ENCODE measurements at regions not wholly inside any gene's neighbourhood (a gene's known extent, or its start where the extent isn't known, plus 50 kb on each side); places are given as distances from the start of the nearest gene placed in this dataset.

DNA sequence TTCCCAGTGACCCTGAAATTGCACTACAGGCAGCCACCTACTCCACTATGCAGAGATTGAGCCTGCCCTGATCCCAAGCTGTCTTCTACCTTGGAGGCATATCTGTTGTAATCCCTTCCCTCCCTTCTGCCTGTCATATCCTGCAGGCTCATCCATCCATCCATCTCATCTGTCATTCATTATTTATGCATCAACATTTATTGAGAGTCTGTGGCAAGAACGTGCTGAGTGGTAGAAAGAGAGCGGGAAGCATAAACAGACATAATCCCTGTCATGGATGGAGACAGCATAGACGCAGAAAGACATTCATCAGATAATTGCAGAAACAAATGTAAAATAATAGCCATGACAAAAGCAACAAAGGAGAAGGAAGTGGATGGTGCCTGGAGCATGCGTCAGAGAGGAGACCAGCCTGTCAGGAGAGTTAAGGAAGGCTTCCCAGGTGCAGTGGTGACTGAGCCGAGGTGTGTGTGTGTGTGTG is 89.5 kb upstream of the CALM2 start:
- intact Hi-C loops (cut with DNase I; ENCODE audit: low total_unique reads): no loop called here
- TF ChIP-seq POLR2AphosphoS5 (IDR thresholded peaks at IDR 0.05) (no peak), POLR2A (IDR thresholded peaks at IDR 0.05) (no peak), EP300 (IDR thresholded peaks at IDR 0.05) (no peak)
- TF ChIP-seq, protein P1, sequence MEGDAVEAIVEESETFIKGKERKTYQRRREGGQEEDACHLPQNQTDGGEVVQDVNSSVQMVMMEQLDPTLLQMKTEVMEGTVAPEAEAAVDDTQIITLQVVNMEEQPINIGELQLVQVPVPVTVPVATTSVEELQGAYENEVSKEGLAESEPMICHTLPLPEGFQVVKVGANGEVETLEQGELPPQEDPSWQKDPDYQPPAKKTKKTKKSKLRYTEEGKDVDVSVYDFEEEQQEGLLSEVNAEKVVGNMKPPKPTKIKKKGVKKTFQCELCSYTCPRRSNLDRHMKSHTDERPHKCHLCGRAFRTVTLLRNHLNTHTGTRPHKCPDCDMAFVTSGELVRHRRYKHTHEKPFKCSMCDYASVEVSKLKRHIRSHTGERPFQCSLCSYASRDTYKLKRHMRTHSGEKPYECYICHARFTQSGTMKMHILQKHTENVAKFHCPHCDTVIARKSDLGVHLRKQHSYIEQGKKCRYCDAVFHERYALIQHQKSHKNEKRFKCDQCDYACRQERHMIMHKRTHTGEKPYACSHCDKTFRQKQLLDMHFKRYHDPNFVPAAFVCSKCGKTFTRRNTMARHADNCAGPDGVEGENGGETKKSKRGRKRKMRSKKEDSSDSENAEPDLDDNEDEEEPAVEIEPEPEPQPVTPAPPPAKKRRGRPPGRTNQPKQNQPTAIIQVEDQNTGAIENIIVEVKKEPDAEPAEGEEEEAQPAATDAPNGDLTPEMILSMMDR (IDR thresholded peaks at IDR 0.05): no peak
- Histone ChIP-seq H3K4me3 (no peak overlapping the region), H3K27ac (no peak overlapping the region), H3K9me3 (no peaks in the 10 kb centered on the region), H3K4me1 (peaks cover 0 to 22% (median 5%) of the 10 kb centered on the region in 4 donors), H3K27me3 (no peaks in the 10 kb centered on the region), H3K36me3 (no peaks in the 10 kb centered on the region)
- peak in 1 of 2 donors; percentile 66 for DNase-seq
- 60 to 69% (median 65%) methylated on average over 5 of the region's 5 CpGs for WGBS, 5 donors

DNA sequence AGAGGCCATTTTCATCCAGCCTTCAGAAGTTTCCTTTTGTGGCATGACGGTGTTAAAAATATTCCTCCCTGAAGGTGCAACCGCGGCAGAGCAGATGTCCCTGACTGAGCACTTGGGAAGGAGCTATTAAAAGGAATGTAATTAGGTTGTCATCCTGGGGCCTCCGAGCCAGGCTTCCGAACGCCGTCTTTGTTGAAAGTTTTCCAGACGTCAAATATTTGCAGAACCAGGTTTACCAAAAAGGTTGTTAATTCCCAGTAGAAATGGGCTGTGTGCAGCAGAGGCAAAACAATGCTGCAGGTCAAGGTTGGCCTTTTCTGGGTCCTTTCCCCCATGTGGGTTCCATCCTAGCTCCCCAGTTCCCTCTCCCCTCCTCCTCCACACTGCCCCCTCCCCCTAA is 88.8 kb upstream of the CALM2 start:
- H3K9me3 ChIP-seq: no peaks in the 10 kb centered on the region
- peaks cover 0 to 22% (median 5%) of the 10 kb centered on the region in 4 donors for H3K4me1 ChIP-seq
- H3K36me3 ChIP-seq: no peaks in the 10 kb centered on the region
- intact Hi-C loops (cut with DNase I; ENCODE audit: low total_unique reads): no loop called here
- WGBS, 5 donors: 35 to 46% (median 40%) methylated on average over 8 of the region's 8 CpGs
- TF ChIP-seq POLR2A (IDR thresholded peaks at IDR 0.05): no peak
- TF ChIP-seq EP300 (IDR thresholded peaks at IDR 0.05): no peak
- TF ChIP-seq, protein P1 (IDR thresholded peaks at IDR 0.05): no peak
- TF ChIP-seq POLR2AphosphoS5 (IDR thresholded peaks at IDR 0.05): no peak
- H3K27ac ChIP-seq: no peak overlapping the region
- DNase-seq: no peak
- no peaks in the 10 kb centered on the region for H3K27me3 ChIP-seq
- H3K4me3 ChIP-seq: no peak overlapping the region

DNA sequence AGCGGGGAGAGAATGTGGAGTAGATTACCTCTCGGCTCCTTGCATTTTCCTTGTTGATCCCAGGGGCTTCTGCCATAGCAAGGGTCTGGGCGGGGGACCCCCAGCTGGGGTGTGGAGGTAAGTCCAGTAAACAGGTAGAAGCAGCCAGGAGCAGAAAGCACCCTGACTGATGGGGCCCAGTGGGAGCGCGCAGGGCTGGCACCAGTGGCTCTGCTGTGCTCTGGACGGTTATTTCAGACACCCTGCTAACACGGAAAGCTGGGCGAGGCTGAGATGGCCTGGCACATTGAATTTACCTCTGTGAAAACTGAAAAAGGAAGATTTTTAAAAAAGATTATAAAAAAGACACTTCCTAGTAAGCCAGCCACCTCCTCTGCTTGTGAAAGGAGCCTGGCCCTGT is 88.4 kb upstream of the CALM2 start:
- H3K4me3 ChIP-seq: no peak overlapping the region
- H3K27ac ChIP-seq: no peak overlapping the region

DNA sequence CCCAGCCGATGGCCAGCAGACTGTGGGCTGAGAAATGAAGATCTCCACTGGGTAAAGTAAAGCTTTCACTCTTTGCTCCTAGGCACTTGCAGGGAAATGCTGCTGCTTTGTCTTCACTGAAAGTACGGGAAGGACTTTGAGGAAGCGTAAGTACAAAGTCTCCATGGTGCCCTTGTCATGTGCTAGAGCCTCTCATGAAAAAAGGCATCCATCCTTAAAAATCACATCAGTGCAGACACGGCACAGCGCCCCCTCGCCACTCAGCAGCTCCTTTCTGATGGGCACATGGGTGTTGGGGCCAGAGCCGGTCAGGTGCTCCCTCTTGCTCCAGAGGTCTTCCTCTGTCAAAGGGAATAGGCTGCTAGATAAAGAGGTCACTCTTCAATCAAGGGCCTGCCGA is 87.8 kb upstream of the CALM2 start:
- DNase-seq: no peak
- TF ChIP-seq EP300 (IDR thresholded peaks at IDR 0.05) (no peak), POLR2A (IDR thresholded peaks at IDR 0.05) (no peak), POLR2AphosphoS5 (IDR thresholded peaks at IDR 0.05) (no peak)
- TF ChIP-seq, protein P1 (IDR thresholded peaks at IDR 0.05): no peak
- 76 to 90% (median 83%) methylated on average over 6 to 8 of the region's 8 CpGs for WGBS, 5 donors
- Histone ChIP-seq H3K27ac (no peak overlapping the region), H3K27me3 (no peaks in the 10 kb centered on the region), H3K4me3 (no peak overlapping the region), H3K36me3 (no peaks in the 10 kb centered on the region), H3K4me1 (peaks cover 0 to 12% (median 1%) of the 10 kb centered on the region in 4 donors), H3K9me3 (no peaks in the 10 kb centered on the region)
- intact Hi-C loops (cut with DNase I; ENCODE audit: low total_unique reads): no loop called here

More for the DNA sequence above, 88.4 kb upstream of the CALM2 start:
- 84 to 97% (median 89%) methylated on average over 8 of the region's 8 CpGs for WGBS, 5 donors
- no peak for DNase-seq
- H3K4me1 ChIP-seq: peaks cover 0 to 18% (median 4%) of the 10 kb centered on the region in 4 donors
- H3K36me3 ChIP-seq: no peaks in the 10 kb centered on the region
- TF ChIP-seq POLR2A (IDR thresholded peaks at IDR 0.05) (no peak), POLR2AphosphoS5 (IDR thresholded peaks at IDR 0.05) (no peak), EP300 (IDR thresholded peaks at IDR 0.05) (no peak)
- TF ChIP-seq, protein P1 (IDR thresholded peaks at IDR 0.05): no peak
- intact Hi-C loops (cut with DNase I; ENCODE audit: low total_unique reads): no loop called here
- H3K9me3 ChIP-seq: no peaks in the 10 kb centered on the region
- H3K27me3 ChIP-seq: no peaks in the 10 kb centered on the region

All from stomach (tissue), 8 donors.